H9 (cell line): ENCODE measurements at regions not wholly inside any gene's neighbourhood (a gene's known extent, or its start where the extent isn't known, plus 50 kb on each side); places are given as distances from the start of the nearest gene placed in this dataset.

Experiments used
- DNase-seq: peaks from one replicate; pipeline ENCODE4 v3.0.0-alpha.2; 2017
- H2AFZ ChIP-seq: one replicate; pipeline ENCODE4 v1.6.1; 2013; ENCODE audit warnings: mild to moderate bottlenecking, low read length, control low read depth, moderate library complexity
- H2AK5ac ChIP-seq: 2 replicates; pipeline ENCODE4 v1.6.1; 2013; ENCODE audit warnings: low read length, control low read depth, mixed read lengths; ENCODE audit not compliant: insufficient read length
- H2BK120ac ChIP-seq: one replicate; pipeline ENCODE4 v1.6.1; 2013; ENCODE audit warnings: low read depth, mild to moderate bottlenecking, low read length, control low read depth, inconsistent platforms; ENCODE audit not compliant: poor library complexity, severe bottlenecking
- H2BK12ac ChIP-seq: 2 replicates; pipeline ENCODE4 v1.6.1; 2013; ENCODE audit warnings: low read length, control low read depth, mixed read lengths, low read depth; ENCODE audit not compliant: insufficient read length
- H2BK15ac ChIP-seq: 2 replicates; pipeline ENCODE4 v1.6.1; 2013; ENCODE audit warnings: low read depth, low read length, control low read depth
- H2BK20ac ChIP-seq: one replicate; pipeline ENCODE4 v1.6.1; 2013; ENCODE audit warnings: low read depth, mild to moderate bottlenecking, low read length, control low read depth, inconsistent platforms; ENCODE audit not compliant: poor library complexity, severe bottlenecking
- H2BK5ac ChIP-seq: 2 replicates; pipeline ENCODE4 v1.6.1; 2013; ENCODE audit warnings: low read length, control low read depth, mixed read lengths; ENCODE audit not compliant: insufficient read length
- H3K14ac ChIP-seq: 2 replicates; pipeline ENCODE4 v1.6.1; 2013; ENCODE audit warnings: low read length, control low read depth; ENCODE audit not compliant: insufficient read depth
- H3K18ac ChIP-seq: 2 replicates; pipeline ENCODE4 v1.6.1; 2013; ENCODE audit warnings: low read depth, mild to moderate bottlenecking, mixed read lengths, low read length, control low read depth; ENCODE audit not compliant: insufficient read length
- H3K23ac ChIP-seq: 2 replicates; pipeline ENCODE4 v1.6.1; 2013; ENCODE audit warnings: low read length, control low read depth, mixed read lengths, low read depth; ENCODE audit not compliant: insufficient read length
- H3K23me2 ChIP-seq: 2 replicates; pipeline ENCODE4 v1.6.1; 2013; ENCODE audit warnings: low read depth, mild to moderate bottlenecking, mixed read lengths, low read length, control low read depth; ENCODE audit not compliant: insufficient read length, poor library complexity, severe bottlenecking
- H3K27ac ChIP-seq: 2 replicates; pipeline ENCODE4 v1.5.1; 2013; ENCODE audit warnings: low read length, control low read depth, mixed read lengths, low read depth; ENCODE audit not compliant: insufficient read length
- H3K27me3 ChIP-seq: 2 replicates; pipeline ENCODE4 v1.6.1; 2013; ENCODE audit warnings: low read length, control low read depth, inconsistent platforms; ENCODE audit not compliant: insufficient read depth
- H3K4ac ChIP-seq: 2 replicates; pipeline ENCODE4 v1.6.1; 2013; ENCODE audit warnings: low read depth, mild to moderate bottlenecking, control low read depth, inconsistent platforms, low read length, moderate library complexity
- H3K4me1 ChIP-seq: 2 replicates; pipeline ENCODE4 v1.6.1; 2013; ENCODE audit warnings: low read length, control low read depth, inconsistent platforms; ENCODE audit not compliant: insufficient read depth
- H3K4me2 ChIP-seq: 2 replicates; pipeline ENCODE4 v1.6.1; 2013; ENCODE audit warnings: low read length, control low read depth, mixed read lengths; ENCODE audit not compliant: insufficient read length, insufficient read depth
- H3K56ac ChIP-seq: 2 replicates; pipeline ENCODE4 v1.6.1; 2013; ENCODE audit warnings: low read depth, mild to moderate bottlenecking, mixed read lengths, low read length, control low read depth; ENCODE audit not compliant: insufficient read length
- H3K79me1 ChIP-seq: 2 replicates; pipeline ENCODE4 v1.6.1; 2013; ENCODE audit warnings: low read depth, mild to moderate bottlenecking, moderate library complexity, low read length, control low read depth, inconsistent platforms; ENCODE audit not compliant: insufficient read depth, poor library complexity, severe bottlenecking
- H3K79me2 ChIP-seq: 2 replicates; pipeline ENCODE4 v1.6.1; 2013; ENCODE audit warnings: low read length, control low read depth, inconsistent platforms; ENCODE audit not compliant: insufficient read depth
- H3K9ac ChIP-seq: 2 replicates; pipeline ENCODE4 v1.6.1; 2013; ENCODE audit warnings: low read length, control low read depth, mixed read lengths; ENCODE audit not compliant: insufficient read length; ENCODE audit errors: extremely low read depth
- H3K9me3 ChIP-seq: one replicate; pipeline ENCODE4 v1.6.1; 2013; ENCODE audit warnings: low read depth, low read length, inconsistent platforms; ENCODE audit not compliant: control insufficient read depth
- H3T11ph ChIP-seq: one replicate; pipeline ENCODE4 v1.6.1; 2013; ENCODE audit warnings: mild to moderate bottlenecking, low read length, control low read depth, inconsistent platforms
- H4K20me1 ChIP-seq: one replicate; pipeline ENCODE4 v1.6.1; 2013; ENCODE audit not compliant: control insufficient read depth, insufficient read length, insufficient read depth
- H4K5ac ChIP-seq: 2 replicates; pipeline ENCODE4 v1.6.1; 2013; ENCODE audit warnings: low read depth, mild to moderate bottlenecking, mixed read lengths, low read length, control low read depth; ENCODE audit not compliant: insufficient read length
- H4K8ac ChIP-seq: replicated peaks from 2 replicates; pipeline ENCODE4 v1.6.1; 2013; ENCODE audit warnings: low read length, control low read depth, mixed read lengths, low read depth; ENCODE audit not compliant: insufficient read length
- H4K91ac ChIP-seq: 2 replicates; pipeline ENCODE4 v1.6.1; 2013; ENCODE audit warnings: low read depth, mild to moderate bottlenecking, moderate library complexity, mixed read lengths, low read length, control low read depth; ENCODE audit not compliant: insufficient read length
- H3K27ac Mint-ChIP-seq, 3 experiments: 2 replicates in 2 of 3; 3 replicates in 1 of 3; pipeline ENCODE4 v1.8.0; 2020 to 2021; ENCODE audit warnings: mixed read lengths in 3 of 3, mild to moderate bottlenecking in 1 of 3, moderate library complexity in 1 of 3
- H3K27me3 Mint-ChIP-seq: 2 replicates; pipeline ENCODE4 v1.8.0; 2021; ENCODE audit warnings: low read depth, mild to moderate bottlenecking, moderate library complexity, mixed read lengths
- H3K36me3 Mint-ChIP-seq, 3 experiments: 2 replicates in 2 of 3; 3 replicates in 1 of 3; pipeline ENCODE4 v1.8.0; 2020 to 2021; ENCODE audit warnings: low read depth in 3 of 3, mixed read lengths in 3 of 3; ENCODE audit not compliant: insufficient read depth in 1 of 3
- H3K4me1 Mint-ChIP-seq, 2 experiments: 2 replicates each; pipeline ENCODE4 v1.8.0; 2020; ENCODE audit warnings: mixed read lengths in 2 of 2
- H3K4me3 Mint-ChIP-seq, 2 experiments: 2 replicates in 1 of 2; 3 replicates in 1 of 2; pipeline ENCODE4 v1.8.0; 2020 to 2021; ENCODE audit warnings: mild to moderate bottlenecking in 2 of 2, mixed read lengths in 2 of 2, moderate library complexity in 1 of 2
- H3K9me3 Mint-ChIP-seq, 2 experiments: 2 replicates in 1 of 2; 3 replicates in 1 of 2; pipeline ENCODE4 v1.8.0; 2020; ENCODE audit warnings: mild to moderate bottlenecking in 2 of 2, mixed read lengths in 2 of 2, moderate library complexity in 1 of 2
- CTCF ChIP-seq: fragments of 200-600 bp; sonication (generic); conservative IDR thresholded peaks from 3 replicates; pipeline ENCODE4 v1.8.0; 2021; ENCODE audit warnings: antibody characterized with exemption, mild to moderate bottlenecking
- WGBS: extraction: QIAGEN DNeasy Blood & Tissue Kit; methylation state at CpG from one replicate; pipeline ENCODE4 v1.1.7; 2013; ENCODE audit warnings: missing lambda C conversion rate, low lambda C conversion rate, mixed read lengths; ENCODE audit not compliant: insufficient read length; ENCODE audit errors: extremely low coverage; 5-methylcytosine and 5-hydroxymethylcytosine counted together

- Histone ChIP-seq H3K4me2 (no peak overlapping the region), H2BK12ac (no peak overlapping the region), H2AK5ac (no peak overlapping the region), H3K79me1 (no peaks in the 10 kb centered on the region), H3K56ac (no peak overlapping the region), H2BK15ac (no peak overlapping the region), H4K91ac (no peak overlapping the region), H3K27me3 (no peaks in the 10 kb centered on the region), H3K79me2 (no peaks in the 10 kb centered on the region), H2AFZ (no peak overlapping the region), H3K4me1 (no peaks in the 10 kb centered on the region), H3K23ac (no peak overlapping the region), H3K14ac (no peak overlapping the region), H3K4ac (no peak overlapping the region), H2BK120ac (no peak overlapping the region), H3K9ac (no peak overlapping the region), H3K18ac (no peak overlapping the region), H2BK5ac (no peak overlapping the region), H4K8ac (no peak overlapping the region), H3K9me3 (no peaks in the 10 kb centered on the region), H3K27ac (no peak overlapping the region), H4K20me1 (no peaks in the 10 kb centered on the region), H2BK20ac (no peak overlapping the region), H4K5ac (no peak overlapping the region), H3K23me2 (no peaks in the 10 kb centered on the region), H3T11ph (no peak overlapping the region)
- Mint-ChIP-seq H3K27ac (no peak overlapping the region), H3K36me3 (peaks cover 5 to 16% (median 5%) of the 10 kb centered on the region in 3 experiments), H3K9me3 (peaks cover 13% of the 10 kb centered on the region in 2 experiments), H3K27me3 (no peaks in the 10 kb centered on the region), H3K4me3 (no peak overlapping the region), H3K4me1 (peaks cover 0 to 2% of the 10 kb centered on the region in 2 experiments; a peak in 1 of 4 replicates)
- no CpG with 5 or more reads among the region's 3 CpGs for WGBS
- TF ChIP-seq CTCF = no peak
- DNase-seq = no peak
These were observed 404.9 kb downstream of the FLRT2 start for GRCh38 chr14:85934886-85935254.
